RWPE2 (cell line): ENCODE measurements at regions not wholly inside any gene's neighbourhood (a gene's known extent, or its start where the extent isn't known, plus 50 kb on each side); places are given as distances from the start of the nearest gene placed in this dataset.

ENCODE experiments used
- ATAC-seq: fragments of 200-7000 bp; cut with Tn5 transposase; 3 replicates; pipeline ENCODE4 v1.9.1; 2021; ENCODE audit warnings: low read depth
- DNase-seq: peaks from one replicate; pipeline ENCODE4 v3.0.0-alpha.2; 2020; ENCODE audit warnings: low spot score
- H3K27ac ChIP-seq: fragments of 450-650 bp; 2 replicates; pipeline ENCODE4 v1.5.1; 2017; ENCODE audit warnings: mild to moderate bottlenecking; ENCODE audit not compliant: poor library complexity, severe bottlenecking
- H3K27me3 ChIP-seq: fragments of 250-450 bp; sonication (Bioruptor Pico); 2 replicates; pipeline ENCODE4 v1.5.1; 2021; ENCODE audit warnings: mild to moderate bottlenecking, moderate library complexity; ENCODE audit not compliant: insufficient read depth, poor library complexity, severe bottlenecking
- H3K36me3 ChIP-seq: fragments of 250-450 bp; sonication (Bioruptor Pico); 2 replicates; pipeline ENCODE4 v1.5.1; 2020; ENCODE audit warnings: low read depth, mild to moderate bottlenecking, moderate library complexity
- H3K4me1 ChIP-seq: fragments of 250-450 bp; sonication (Bioruptor Pico); 2 replicates; pipeline ENCODE4 v1.5.1; 2021; ENCODE audit warnings: mild to moderate bottlenecking, moderate library complexity; ENCODE audit not compliant: insufficient read depth, poor library complexity, severe bottlenecking
- H3K4me3 ChIP-seq: fragments of 250-450 bp; sonication (Bioruptor Pico); 2 replicates; pipeline ENCODE4 v1.5.1; 2021; ENCODE audit warnings: mild to moderate bottlenecking, moderate library complexity; ENCODE audit not compliant: severe bottlenecking
- H3K9me3 ChIP-seq: fragments of 250-450 bp; sonication (Bioruptor Pico); 2 replicates; pipeline ENCODE4 v1.5.1; 2021; ENCODE audit warnings: mild to moderate bottlenecking, moderate library complexity; ENCODE audit not compliant: severe bottlenecking
- TF ChIP-seq, protein P1 (sequence below): fragments of 450-650 bp; IDR thresholded peaks from one replicate; pipeline ENCODE4 v1.5.1; 2017; ENCODE audit warnings: mild to moderate bottlenecking, moderate library complexity; ENCODE audit not compliant: poor library complexity, severe bottlenecking

DNA sequence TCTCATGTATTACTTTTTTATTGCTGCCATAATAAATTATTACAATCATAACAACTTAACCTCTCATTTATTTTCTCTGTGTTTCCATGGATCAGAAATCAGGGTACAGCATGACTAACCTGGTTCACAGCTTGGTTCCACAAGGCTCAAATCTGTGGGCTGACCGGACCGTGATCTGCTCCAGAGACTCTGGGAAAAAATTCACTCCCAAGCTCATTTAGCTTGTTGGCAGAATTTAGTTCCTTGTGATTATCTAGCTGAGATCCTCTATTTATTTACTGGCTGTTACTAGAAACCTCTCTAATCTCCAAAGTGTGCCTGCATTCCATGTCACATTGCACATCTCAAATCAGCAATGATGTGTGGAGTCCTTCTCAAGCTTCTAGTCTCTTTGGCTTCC lies 386.6 kb downstream of the DIPK2A start:
- Histone ChIP-seq H3K4me3 (no peak overlapping the region), H3K27me3 (no peaks in the 10 kb centered on the region), H3K9me3 (no peaks in the 10 kb centered on the region), H3K27ac (no peak overlapping the region), H3K4me1 (peaks cover 4% of the 10 kb centered on the region), H3K36me3 (no peaks in the 10 kb centered on the region)
- DNase-seq (no peak), ATAC-seq (no peak)
- TF ChIP-seq, protein P1, sequence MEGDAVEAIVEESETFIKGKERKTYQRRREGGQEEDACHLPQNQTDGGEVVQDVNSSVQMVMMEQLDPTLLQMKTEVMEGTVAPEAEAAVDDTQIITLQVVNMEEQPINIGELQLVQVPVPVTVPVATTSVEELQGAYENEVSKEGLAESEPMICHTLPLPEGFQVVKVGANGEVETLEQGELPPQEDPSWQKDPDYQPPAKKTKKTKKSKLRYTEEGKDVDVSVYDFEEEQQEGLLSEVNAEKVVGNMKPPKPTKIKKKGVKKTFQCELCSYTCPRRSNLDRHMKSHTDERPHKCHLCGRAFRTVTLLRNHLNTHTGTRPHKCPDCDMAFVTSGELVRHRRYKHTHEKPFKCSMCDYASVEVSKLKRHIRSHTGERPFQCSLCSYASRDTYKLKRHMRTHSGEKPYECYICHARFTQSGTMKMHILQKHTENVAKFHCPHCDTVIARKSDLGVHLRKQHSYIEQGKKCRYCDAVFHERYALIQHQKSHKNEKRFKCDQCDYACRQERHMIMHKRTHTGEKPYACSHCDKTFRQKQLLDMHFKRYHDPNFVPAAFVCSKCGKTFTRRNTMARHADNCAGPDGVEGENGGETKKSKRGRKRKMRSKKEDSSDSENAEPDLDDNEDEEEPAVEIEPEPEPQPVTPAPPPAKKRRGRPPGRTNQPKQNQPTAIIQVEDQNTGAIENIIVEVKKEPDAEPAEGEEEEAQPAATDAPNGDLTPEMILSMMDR = no peak

DNA sequence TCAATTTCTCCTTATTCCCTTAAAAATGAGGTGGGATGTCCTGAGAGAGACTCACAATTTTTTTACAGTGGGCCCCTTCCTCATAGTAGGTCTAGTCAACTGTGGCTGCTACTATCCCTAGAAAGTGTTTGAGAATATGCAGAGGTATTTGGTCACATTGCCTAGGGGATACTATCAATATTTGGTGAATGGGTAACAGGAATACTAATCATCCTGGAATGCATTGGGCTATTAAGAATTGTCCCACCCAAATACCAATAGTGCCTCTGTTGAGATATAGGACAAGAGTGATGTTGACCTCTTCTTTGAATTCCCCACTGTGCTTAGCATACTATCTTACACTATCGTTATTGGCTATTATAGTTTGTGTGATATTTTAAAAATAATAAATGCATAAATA lies 389.4 kb downstream of the DIPK2A start:
- TF ChIP-seq, protein P1 = no peak
- Histone ChIP-seq H3K4me3 (no peak overlapping the region), H3K27me3 (no peaks in the 10 kb centered on the region), H3K27ac (no peak overlapping the region), H3K4me1 (peaks cover 4% of the 10 kb centered on the region), H3K36me3 (no peaks in the 10 kb centered on the region), H3K9me3 (no peaks in the 10 kb centered on the region)
- DNase-seq = no peak
- peak; percentile 61; the same call in 2 of the 3 replicates for ATAC-seq

GRCh38 chr3:144362126-144362525 lies 390.5 kb downstream of the DIPK2A start:
- Histone ChIP-seq H3K9me3 (no peaks in the 10 kb centered on the region), H3K27me3 (no peaks in the 10 kb centered on the region), H3K36me3 (no peaks in the 10 kb centered on the region), H3K4me1 (peaks cover 4% of the 10 kb centered on the region), H3K4me3 (no peak overlapping the region), H3K27ac (no peak overlapping the region)
- peak; percentile 56 for ATAC-seq
- TF ChIP-seq, protein P1 = no peak
- no peak for DNase-seq

DNA sequence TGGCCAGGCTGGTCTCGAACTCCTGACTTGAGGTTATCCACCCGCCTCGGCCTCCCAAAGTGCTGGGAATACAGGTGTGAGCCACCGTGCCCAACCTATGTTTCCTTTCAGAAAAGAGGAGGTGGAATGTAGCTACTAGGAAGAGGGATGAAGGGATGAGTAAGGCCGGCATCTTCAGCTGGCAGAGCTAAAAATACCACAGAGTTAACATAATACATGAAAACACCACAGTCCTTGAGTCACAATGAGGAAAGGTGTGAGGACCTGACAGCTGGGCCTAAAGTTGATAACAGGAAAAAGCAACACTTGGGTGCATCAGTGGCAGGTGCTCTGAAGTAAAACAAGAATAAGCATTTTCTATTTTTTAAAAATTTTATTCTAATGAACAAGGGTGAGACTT lies 392.2 kb downstream of the DIPK2A start:
- Histone ChIP-seq H3K27ac (no peak overlapping the region), H3K9me3 (no peaks in the 10 kb centered on the region), H3K4me1 (peaks cover 4% of the 10 kb centered on the region), H3K27me3 (no peaks in the 10 kb centered on the region), H3K4me3 (no peak overlapping the region), H3K36me3 (no peaks in the 10 kb centered on the region)
- TF ChIP-seq, protein P1 = no peak
- ATAC-seq (no peak), DNase-seq (no peak)

GRCh38 chr3:144364737-144365136 lies 393.1 kb downstream of the DIPK2A start:
- Histone ChIP-seq H3K36me3 (no peaks in the 10 kb centered on the region), H3K4me3 (no peak overlapping the region), H3K27ac (no peak overlapping the region), H3K9me3 (no peaks in the 10 kb centered on the region), H3K4me1 (peaks cover 4% of the 10 kb centered on the region), H3K27me3 (no peaks in the 10 kb centered on the region)
- no peak for DNase-seq
- TF ChIP-seq, protein P1 = no peak
- no peak for ATAC-seq
